Natural killer cell (primary cell): ENCODE measurements at regions not wholly inside any gene's neighbourhood (a gene's known extent, or its start where the extent isn't known, plus 50 kb on each side); places are given as distances from the start of the nearest gene placed in this dataset.

Experiments
- ATAC-seq, 3 donors: fragments of 150-1000 bp in 2 of 3; fragments of 200-7000 bp in 1 of 3; cut with Tn5 transposase; 1 replicate in 1 of 3; 2 replicates in 2 of 3; pipeline ENCODE4 v1.10.0; 2021; ENCODE audit warnings: mild to moderate bottlenecking in 2 of 3, moderate library complexity in 2 of 3
- DNase-seq, 2 donors: peaks; one replicate each; pipeline versions ENCODE4 v3.0.0 to v3.0.0-alpha.2; 2013 to 2021; ENCODE audit warnings: mixed read lengths in 1 of 2
- H3K27ac ChIP-seq: one replicate; pipeline ENCODE4 v1.5.1; 2013; ENCODE audit warnings: mild to moderate bottlenecking, low read length
- H3K27me3 ChIP-seq: one replicate; pipeline ENCODE4 v1.6.1; 2013; ENCODE audit warnings: low read length; ENCODE audit not compliant: control insufficient read depth, insufficient read depth
- H3K36me3 ChIP-seq: one replicate; pipeline ENCODE4 v1.6.1; 2013; ENCODE audit warnings: low read length; ENCODE audit not compliant: control insufficient read depth, insufficient read depth
- H3K4me1 ChIP-seq: one replicate; pipeline ENCODE4 v1.6.1; 2013; ENCODE audit warnings: low read length; ENCODE audit not compliant: control insufficient read depth, insufficient read depth
- H3K4me3 ChIP-seq: one replicate; pipeline ENCODE4 v1.5.1; 2013; ENCODE audit warnings: low read length
- H3K9me3 ChIP-seq: one replicate; pipeline ENCODE4 v1.6.1; 2013; ENCODE audit warnings: low read length; ENCODE audit not compliant: control insufficient read depth, insufficient read depth
- H3K27ac Mint-ChIP-seq, 2 donors: one replicate each; pipeline ENCODE4 v1.8.0; 2022; ENCODE audit warnings: mild to moderate bottlenecking in 2 of 2, mixed read lengths in 2 of 2, moderate library complexity in 1 of 2
- H3K27me3 Mint-ChIP-seq, 2 donors: one replicate each; pipeline ENCODE4 v1.8.0; 2022; ENCODE audit warnings: low read depth in 2 of 2, mixed read lengths in 2 of 2
- H3K36me3 Mint-ChIP-seq: one replicate; pipeline ENCODE4 v1.8.0; 2022; ENCODE audit warnings: mixed read lengths
- H3K4me1 Mint-ChIP-seq, 2 donors: one replicate each; pipeline ENCODE4 v1.8.0; 2022; ENCODE audit warnings: mixed read lengths in 2 of 2
- H3K4me3 Mint-ChIP-seq: one replicate; pipeline ENCODE4 v1.8.0; 2022; ENCODE audit warnings: mild to moderate bottlenecking, moderate library complexity, mixed read lengths
- H3K9me3 Mint-ChIP-seq, 2 donors: one replicate each; pipeline ENCODE4 v1.8.0; 2022; ENCODE audit warnings: mixed read lengths in 2 of 2
- WGBS: methylation state at CpG from one replicate; pipeline ENCODE4 v1.1.7; 2013; ENCODE audit warnings: missing lambda C conversion rate; ENCODE audit not compliant: insufficient coverage; 5-methylcytosine and 5-hydroxymethylcytosine counted together
- intact Hi-C: fragments of 100-400 bp; cut with micrococcal nuclease; formaldehyde crosslinking; loops from one replicate; pipeline ENCODE4 v1.14.2; 2022
- TF ChIP-seq, protein P1 (sequence below): fragments of 200-600 bp; IDR thresholded peaks from one replicate; pipeline ENCODE4 v1.8.0; 2022; ENCODE audit warnings: antibody characterized with exemption

DNA sequence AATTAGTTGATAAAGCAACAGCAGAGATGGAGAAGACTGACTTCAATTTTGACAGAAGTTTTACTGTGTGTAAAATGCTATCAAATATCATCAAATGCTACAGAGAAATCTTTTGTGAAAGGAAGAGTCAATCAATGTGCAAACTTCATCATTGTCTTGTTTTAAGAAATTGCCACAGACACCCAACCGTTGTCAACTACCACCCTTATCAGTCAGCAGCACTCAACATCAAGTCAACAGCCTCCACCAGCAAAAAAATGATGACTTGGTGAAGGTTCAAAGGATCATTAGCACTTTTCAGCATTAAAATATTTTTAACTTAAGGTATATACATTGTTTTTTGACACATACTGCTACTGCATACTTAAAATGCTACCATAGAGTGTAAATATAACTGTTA, 888.8 kb downstream of the CDH18 start:
- intact Hi-C loops = no loop called here
- ATAC-seq (no peak), DNase-seq (no peak)
- Mint-ChIP-seq H3K4me3 (no peak overlapping the region), H3K27ac (no peak overlapping the region), H3K9me3 (peaks cover 11 to 21% of the 10 kb centered on the region in 2 donors), H3K36me3 (peaks cover 5% of the 10 kb centered on the region), H3K27me3 (no peaks in the 10 kb centered on the region), H3K4me1 (no peaks in the 10 kb centered on the region)
- Histone ChIP-seq H3K4me1 (no peaks in the 10 kb centered on the region), H3K27ac (no peak overlapping the region), H3K4me3 (no peak overlapping the region), H3K9me3 (no peaks in the 10 kb centered on the region), H3K36me3 (no peaks in the 10 kb centered on the region), H3K27me3 (no peaks in the 10 kb centered on the region)
- TF ChIP-seq, protein P1, sequence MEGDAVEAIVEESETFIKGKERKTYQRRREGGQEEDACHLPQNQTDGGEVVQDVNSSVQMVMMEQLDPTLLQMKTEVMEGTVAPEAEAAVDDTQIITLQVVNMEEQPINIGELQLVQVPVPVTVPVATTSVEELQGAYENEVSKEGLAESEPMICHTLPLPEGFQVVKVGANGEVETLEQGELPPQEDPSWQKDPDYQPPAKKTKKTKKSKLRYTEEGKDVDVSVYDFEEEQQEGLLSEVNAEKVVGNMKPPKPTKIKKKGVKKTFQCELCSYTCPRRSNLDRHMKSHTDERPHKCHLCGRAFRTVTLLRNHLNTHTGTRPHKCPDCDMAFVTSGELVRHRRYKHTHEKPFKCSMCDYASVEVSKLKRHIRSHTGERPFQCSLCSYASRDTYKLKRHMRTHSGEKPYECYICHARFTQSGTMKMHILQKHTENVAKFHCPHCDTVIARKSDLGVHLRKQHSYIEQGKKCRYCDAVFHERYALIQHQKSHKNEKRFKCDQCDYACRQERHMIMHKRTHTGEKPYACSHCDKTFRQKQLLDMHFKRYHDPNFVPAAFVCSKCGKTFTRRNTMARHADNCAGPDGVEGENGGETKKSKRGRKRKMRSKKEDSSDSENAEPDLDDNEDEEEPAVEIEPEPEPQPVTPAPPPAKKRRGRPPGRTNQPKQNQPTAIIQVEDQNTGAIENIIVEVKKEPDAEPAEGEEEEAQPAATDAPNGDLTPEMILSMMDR = no peak
- WGBS = 83% methylated on average over 1 of the region's 1 CpG

DNA sequence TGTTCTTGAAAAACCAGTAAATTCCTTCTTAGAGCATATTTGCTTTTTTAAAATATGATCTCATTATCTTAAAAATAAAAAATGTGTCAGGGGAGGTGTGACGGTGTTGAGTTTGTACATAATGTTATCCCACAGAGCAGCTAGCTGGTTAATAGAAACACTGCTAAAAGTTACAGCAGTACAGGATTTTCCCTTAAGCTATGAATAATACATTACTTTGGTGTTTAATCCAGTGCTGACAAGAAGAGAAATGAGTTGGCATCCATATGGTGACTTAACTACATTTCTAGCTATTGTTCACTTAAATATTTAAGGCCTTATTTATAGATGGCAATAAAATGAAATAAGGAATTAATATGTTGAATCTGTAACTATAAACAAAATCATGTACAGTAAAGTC, 883.1 kb downstream of the CDH18 start:
- no peaks in the 10 kb centered on the region for H3K4me1 ChIP-seq
- no peak overlapping the region for H3K4me3 ChIP-seq
- DNase-seq = no peak
- 100% methylated on average over 1 of the region's 1 CpG for WGBS
- H3K4me3 Mint-ChIP-seq = no peak overlapping the region
- no peaks in the 10 kb centered on the region for H3K36me3 ChIP-seq
- intact Hi-C loops = no loop called here
- H3K4me1 Mint-ChIP-seq = no peaks in the 10 kb centered on the region
- H3K27me3 ChIP-seq = no peaks in the 10 kb centered on the region
- peaks cover 10% of the 10 kb centered on the region for H3K36me3 Mint-ChIP-seq
- H3K27ac ChIP-seq = no peak overlapping the region
- H3K27ac Mint-ChIP-seq = no peak overlapping the region
- TF ChIP-seq, protein P1 = no peak
- H3K9me3 Mint-ChIP-seq = peaks cover 18 to 22% of the 10 kb centered on the region in 2 donors
- no peaks in the 10 kb centered on the region for H3K9me3 ChIP-seq
- no peak for ATAC-seq
- no peaks in the 10 kb centered on the region for H3K27me3 Mint-ChIP-seq

DNA sequence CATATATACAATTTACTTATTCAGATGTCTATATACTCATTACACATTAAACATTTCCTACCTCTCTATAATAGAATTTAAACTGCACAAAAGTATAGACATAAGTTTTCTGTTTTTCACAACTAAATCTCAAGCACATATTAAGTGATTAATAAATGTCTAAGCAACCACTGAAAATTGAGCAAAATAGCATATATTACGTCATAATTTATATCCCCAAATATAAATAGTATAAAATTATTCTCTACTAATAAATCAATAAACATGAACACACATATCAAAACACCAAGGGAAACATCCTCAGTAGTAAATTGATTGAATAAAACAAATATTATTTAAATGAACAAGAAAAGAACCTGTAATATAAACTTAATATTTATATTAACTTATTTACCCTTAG, 865.1 kb downstream of the CDH18 start:
- ATAC-seq (no peak), DNase-seq (no peak)
- Histone ChIP-seq H3K36me3 (no peaks in the 10 kb centered on the region), H3K4me1 (no peaks in the 10 kb centered on the region), H3K27ac (no peak overlapping the region), H3K27me3 (no peaks in the 10 kb centered on the region), H3K9me3 (no peaks in the 10 kb centered on the region), H3K4me3 (no peak overlapping the region)
- no CpG with 5 or more reads among the region's 1 CpG for whole genome bisulfite sequencing
- Mint-ChIP-seq H3K27me3 (no peaks in the 10 kb centered on the region), H3K9me3 (peaks cover 16% of the 10 kb centered on the region in 2 donors), H3K4me1 (no peaks in the 10 kb centered on the region), H3K36me3 (no peaks in the 10 kb centered on the region), H3K4me3 (no peak overlapping the region), H3K27ac (no peak overlapping the region)
- TF ChIP-seq, protein P1 = no peak
- intact Hi-C loops = no loop called here

DNA sequence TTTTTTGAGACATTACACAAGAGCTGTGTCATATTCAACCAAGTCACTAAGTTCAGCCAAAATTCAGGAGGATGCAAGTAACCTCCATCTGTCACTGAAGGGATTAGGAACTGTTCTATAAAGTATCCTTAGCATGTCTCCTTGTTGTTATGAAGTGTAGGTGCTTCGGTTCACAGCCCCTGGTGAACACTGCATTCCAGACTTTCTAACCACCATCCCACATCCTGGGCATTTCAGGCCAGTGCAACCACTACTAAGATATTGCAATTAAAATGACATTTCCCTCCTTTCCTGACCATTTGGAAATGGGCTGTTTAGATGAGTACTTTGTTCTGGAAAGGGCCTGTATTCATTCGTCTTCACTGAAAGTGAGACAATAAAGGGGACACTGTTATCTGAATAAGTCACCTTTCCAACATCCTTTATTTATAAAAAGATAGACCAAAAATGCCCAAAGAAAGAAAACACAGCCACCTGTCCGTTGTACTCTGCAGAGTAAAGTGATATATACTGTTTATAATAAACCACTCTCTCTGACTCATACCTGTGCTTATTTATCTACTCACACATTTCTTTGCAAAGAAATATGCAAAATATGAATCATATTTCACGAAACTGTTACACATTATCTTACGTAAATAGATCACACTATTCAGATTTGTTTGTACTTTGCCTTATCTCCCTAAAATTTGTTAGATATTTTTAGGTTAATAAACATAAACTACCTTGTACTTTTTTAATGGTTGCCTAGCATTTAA, 861.9 kb downstream of the CDH18 start:
- no CpG with 5 or more reads among the region's 5 CpGs for WGBS
- no peak overlapping the region for H3K4me3 Mint-ChIP-seq
- peaks cover 8 to 17% of the 10 kb centered on the region in 2 donors for H3K9me3 Mint-ChIP-seq
- ATAC-seq (no peak), DNase-seq (no peak)
- intact Hi-C loops = no loop called here
- H3K4me1 Mint-ChIP-seq = no peaks in the 10 kb centered on the region
- no peak overlapping the region for H3K27ac Mint-ChIP-seq
- no peaks in the 10 kb centered on the region for H3K27me3 Mint-ChIP-seq
- Histone ChIP-seq H3K27me3 (no peaks in the 10 kb centered on the region), H3K4me1 (no peaks in the 10 kb centered on the region), H3K9me3 (no peaks in the 10 kb centered on the region), H3K36me3 (no peaks in the 10 kb centered on the region), H3K4me3 (no peak overlapping the region), H3K27ac (no peak overlapping the region)
- H3K36me3 Mint-ChIP-seq = peaks cover 3% of the 10 kb centered on the region
- TF ChIP-seq, protein P1 = no peak
